OCI-M1 (cell line): ENCODE measurements at regions not wholly inside any gene's neighbourhood (a gene's known extent, or its start where the extent isn't known, plus 50 kb on each side); places are given as distances from the start of the nearest gene placed in this dataset.

Experiments used
- DNase-seq: peaks from one replicate; lab custom pipeline; 2025; lab: John Stamatoyannopoulos, UW

GRCh38 chr1:201686714-201687455, 142.1 kb upstream of the IPO9 start:
- DNase-seq: no peak

- DNase-seq: no peak
Observed at GRCh38 chr1:201688514-201688913, 140.4 kb upstream of the IPO9 start.

GRCh38 chr1:201689647-201690046, 139.3 kb upstream of the IPO9 start:
- DNase-seq: no peak

- DNase-seq: no peak
Observed at GRCh38 chr1:201690528-201690927, 138.4 kb upstream of the IPO9 start.

- no peak for DNase-seq
Observed at GRCh38 chr1:201691716-201692554, 137.0 kb upstream of the IPO9 start.

- no peak for DNase-seq
Observed at GRCh38 chr1:201692555-201693394, 136.2 kb upstream of the IPO9 start.

- no peak for DNase-seq
Observed at GRCh38 chr1:201693890-201694607, 134.9 kb upstream of the IPO9 start.

- DNase-seq: no peak
Observed at GRCh38 chr1:201694608-201695335, 134.2 kb upstream of the IPO9 start.

GRCh38 chr1:201695607-201696006, 133.3 kb upstream of the IPO9 start:
- DNase-seq: no peak

GRCh38 chr1:201696217-201696761, 132.7 kb upstream of the IPO9 start:
- DNase-seq: no peak

GRCh38 chr1:201697174-201697573, 131.8 kb upstream of the IPO9 start:
- no peak for DNase-seq

GRCh38 chr1:201701831-201702230, 127.1 kb upstream of the IPO9 start:
- no peak for DNase-seq

GRCh38 chr1:201702936-201703335, 126.0 kb upstream of the IPO9 start:
- no peak for DNase-seq

- peak; percentile 93 for DNase-seq
Observed at GRCh38 chr1:201703621-201704438, 125.1 kb upstream of the IPO9 start.

- DNase-seq: no peak
Observed at GRCh38 chr1:201704439-201704792, 124.5 kb upstream of the IPO9 start.

GRCh38 chr1:201705389-201705788, 123.6 kb upstream of the IPO9 start:
- no peak for DNase-seq

GRCh38 chr1:201706109-201706508, 122.8 kb upstream of the IPO9 start:
- no peak for DNase-seq

GRCh38 chr1:201707027-201707426, 121.9 kb upstream of the IPO9 start:
- no peak for DNase-seq

GRCh38 chr1:201707656-201708055, 121.3 kb upstream of the IPO9 start:
- no peak for DNase-seq

GRCh38 chr1:201708085-201708512, 120.9 kb upstream of the IPO9 start:
- DNase-seq: peak; percentile 35
